HL-60 (cell line): ENCODE measurements at regions not wholly inside any gene's neighbourhood (a gene's known extent, or its start where the extent isn't known, plus 50 kb on each side); places are given as distances from the start of the nearest gene placed in this dataset.

ENCODE experiments used
- DNase-seq, 2 experiments: peaks; one replicate each; pipeline ENCODE4 v3.0.0-alpha.2; 2010 to 2020; ENCODE audit warnings: low read depth in 1 of 2, low spot score in 1 of 2
- H3K27ac ChIP-seq: fragments of 250-450 bp; sonication (Bioruptor Pico); replicated peaks from 2 replicates; pipeline ENCODE4 v1.5.1; 2020; ENCODE audit warnings: mild to moderate bottlenecking, moderate library complexity
- H3K27me3 ChIP-seq: fragments of 250-450 bp; sonication (Bioruptor Pico); 2 replicates; pipeline ENCODE4 v1.5.1; 2021; ENCODE audit warnings: mild to moderate bottlenecking, moderate library complexity; ENCODE audit not compliant: insufficient read depth, poor library complexity, severe bottlenecking
- H3K4me3 ChIP-seq: replicated peaks from 2 replicates; pipeline ENCODE4 v1.5.1; 2011; ENCODE audit warnings: mild to moderate bottlenecking, control low read depth, low read length; ENCODE audit not compliant: insufficient read depth
- GABPA ChIP-seq: IDR thresholded peaks from 2 replicates; pipeline ENCODE4 v1.6.1; 2012; ENCODE audit warnings: low read depth
- POLR2AphosphoS5 ChIP-seq: IDR thresholded peaks from 2 replicates; pipeline ENCODE4 v1.6.1; 2012; ENCODE audit warnings: low read depth
- SPI1 ChIP-seq: IDR thresholded peaks from 2 replicates; pipeline ENCODE4 v1.6.1; 2012; ENCODE audit warnings: low read depth, mild to moderate bottlenecking, borderline replicate concordance
- TF ChIP-seq, protein P1 (sequence below): IDR thresholded peaks from one replicate; pipeline ENCODE4 v1.5.1; 2011; ENCODE audit warnings: low read length, control low read depth, inconsistent platforms; ENCODE audit not compliant: insufficient read depth
- TF ChIP-seq, protein P2 (sequence below): IDR thresholded peaks from 2 replicates; pipeline ENCODE4 v1.6.1; 2012; ENCODE audit warnings: low read depth; ENCODE audit not compliant: insufficient replicate concordance

DNA sequence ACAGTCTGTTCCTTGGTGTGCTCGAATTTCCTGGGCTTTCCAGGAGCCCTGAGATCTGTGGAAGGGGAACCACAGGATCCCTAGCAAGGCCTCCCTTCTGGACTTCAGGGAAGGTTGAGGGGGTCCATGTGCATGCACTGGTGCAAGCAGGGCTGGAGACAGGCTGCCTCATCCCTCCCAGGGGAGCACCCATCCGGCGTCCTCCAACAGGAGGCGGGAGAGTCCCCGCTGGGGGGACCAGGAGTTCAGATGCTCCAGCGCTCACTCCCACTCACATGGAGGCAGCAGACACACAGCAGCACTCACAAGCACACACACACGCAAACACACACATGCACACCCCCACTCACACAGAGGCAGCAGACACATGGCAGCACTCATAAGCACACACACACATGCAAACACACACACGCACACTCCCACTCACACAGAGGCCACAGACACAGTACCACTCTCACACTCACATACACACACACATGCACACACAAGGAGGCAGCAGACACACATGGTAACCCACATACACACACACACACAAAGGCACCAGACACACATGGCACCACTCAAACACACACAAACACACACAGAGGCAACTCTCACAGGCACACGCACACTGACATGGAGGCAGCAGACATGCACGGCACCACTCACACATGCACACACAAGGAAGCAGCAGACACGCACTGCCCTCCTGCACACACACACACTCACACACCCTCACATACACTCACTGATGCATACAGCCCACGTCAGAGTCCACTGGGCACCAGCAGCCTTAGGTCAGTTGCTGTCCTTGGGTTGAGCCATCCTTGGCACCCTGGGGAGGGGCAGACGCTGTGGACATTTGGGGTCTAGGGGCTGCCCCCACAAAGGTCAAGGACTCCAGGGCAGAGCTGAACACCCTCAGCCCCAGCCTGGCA, 247.0 kb upstream of the PPP2R2D start:
- no peak overlapping the region for H3K4me3 ChIP-seq
- peaks cover 7% of the 10 kb centered on the region for H3K27me3 ChIP-seq
- TF ChIP-seq POLR2AphosphoS5, result no peak
- no peak for TF ChIP-seq SPI1
- DNase-seq, result no peak
- no peak overlapping the region for H3K27ac ChIP-seq

DNA sequence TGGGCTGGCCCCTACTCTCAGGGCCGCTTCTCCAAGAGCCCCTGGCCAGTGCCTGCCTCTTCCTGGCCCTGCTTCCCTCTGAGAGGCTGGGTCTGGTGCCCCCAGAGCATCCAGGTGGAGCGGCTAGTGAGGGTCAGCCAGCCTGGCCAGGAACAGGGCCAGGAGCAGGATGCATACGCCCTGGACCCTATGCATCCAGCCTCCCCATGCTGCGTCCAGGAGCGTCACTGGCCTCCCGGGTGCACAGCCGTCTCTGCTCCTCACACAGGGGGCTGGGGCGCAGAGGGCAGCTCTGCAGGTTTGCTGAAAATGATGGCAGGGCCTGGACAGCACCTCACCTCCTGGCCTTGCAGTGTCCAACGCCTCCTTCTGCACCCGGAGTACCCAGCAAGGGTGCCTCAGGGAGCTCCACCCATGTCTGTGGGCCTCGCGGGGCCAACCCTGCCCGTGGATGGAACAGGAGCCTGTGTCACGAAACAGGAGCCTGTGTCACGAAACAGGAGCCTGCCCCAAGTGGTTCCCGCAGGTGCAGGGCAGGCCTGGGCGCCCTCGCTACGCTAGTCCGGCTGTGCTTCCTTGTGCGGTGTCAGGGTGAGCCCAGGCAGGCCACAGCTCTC, 246.2 kb upstream of the PPP2R2D start:
- DNase-seq, result no peak
- Histone ChIP-seq H3K4me3 (no peak overlapping the region), H3K27ac (no peak overlapping the region), H3K27me3 (peaks cover 7% of the 10 kb centered on the region)
- TF ChIP-seq SPI1 (no peak), POLR2AphosphoS5 (no peak), GABPA (no peak)
- TF ChIP-seq, protein P1, sequence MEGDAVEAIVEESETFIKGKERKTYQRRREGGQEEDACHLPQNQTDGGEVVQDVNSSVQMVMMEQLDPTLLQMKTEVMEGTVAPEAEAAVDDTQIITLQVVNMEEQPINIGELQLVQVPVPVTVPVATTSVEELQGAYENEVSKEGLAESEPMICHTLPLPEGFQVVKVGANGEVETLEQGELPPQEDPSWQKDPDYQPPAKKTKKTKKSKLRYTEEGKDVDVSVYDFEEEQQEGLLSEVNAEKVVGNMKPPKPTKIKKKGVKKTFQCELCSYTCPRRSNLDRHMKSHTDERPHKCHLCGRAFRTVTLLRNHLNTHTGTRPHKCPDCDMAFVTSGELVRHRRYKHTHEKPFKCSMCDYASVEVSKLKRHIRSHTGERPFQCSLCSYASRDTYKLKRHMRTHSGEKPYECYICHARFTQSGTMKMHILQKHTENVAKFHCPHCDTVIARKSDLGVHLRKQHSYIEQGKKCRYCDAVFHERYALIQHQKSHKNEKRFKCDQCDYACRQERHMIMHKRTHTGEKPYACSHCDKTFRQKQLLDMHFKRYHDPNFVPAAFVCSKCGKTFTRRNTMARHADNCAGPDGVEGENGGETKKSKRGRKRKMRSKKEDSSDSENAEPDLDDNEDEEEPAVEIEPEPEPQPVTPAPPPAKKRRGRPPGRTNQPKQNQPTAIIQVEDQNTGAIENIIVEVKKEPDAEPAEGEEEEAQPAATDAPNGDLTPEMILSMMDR, result no peak
- TF ChIP-seq, protein P2, sequence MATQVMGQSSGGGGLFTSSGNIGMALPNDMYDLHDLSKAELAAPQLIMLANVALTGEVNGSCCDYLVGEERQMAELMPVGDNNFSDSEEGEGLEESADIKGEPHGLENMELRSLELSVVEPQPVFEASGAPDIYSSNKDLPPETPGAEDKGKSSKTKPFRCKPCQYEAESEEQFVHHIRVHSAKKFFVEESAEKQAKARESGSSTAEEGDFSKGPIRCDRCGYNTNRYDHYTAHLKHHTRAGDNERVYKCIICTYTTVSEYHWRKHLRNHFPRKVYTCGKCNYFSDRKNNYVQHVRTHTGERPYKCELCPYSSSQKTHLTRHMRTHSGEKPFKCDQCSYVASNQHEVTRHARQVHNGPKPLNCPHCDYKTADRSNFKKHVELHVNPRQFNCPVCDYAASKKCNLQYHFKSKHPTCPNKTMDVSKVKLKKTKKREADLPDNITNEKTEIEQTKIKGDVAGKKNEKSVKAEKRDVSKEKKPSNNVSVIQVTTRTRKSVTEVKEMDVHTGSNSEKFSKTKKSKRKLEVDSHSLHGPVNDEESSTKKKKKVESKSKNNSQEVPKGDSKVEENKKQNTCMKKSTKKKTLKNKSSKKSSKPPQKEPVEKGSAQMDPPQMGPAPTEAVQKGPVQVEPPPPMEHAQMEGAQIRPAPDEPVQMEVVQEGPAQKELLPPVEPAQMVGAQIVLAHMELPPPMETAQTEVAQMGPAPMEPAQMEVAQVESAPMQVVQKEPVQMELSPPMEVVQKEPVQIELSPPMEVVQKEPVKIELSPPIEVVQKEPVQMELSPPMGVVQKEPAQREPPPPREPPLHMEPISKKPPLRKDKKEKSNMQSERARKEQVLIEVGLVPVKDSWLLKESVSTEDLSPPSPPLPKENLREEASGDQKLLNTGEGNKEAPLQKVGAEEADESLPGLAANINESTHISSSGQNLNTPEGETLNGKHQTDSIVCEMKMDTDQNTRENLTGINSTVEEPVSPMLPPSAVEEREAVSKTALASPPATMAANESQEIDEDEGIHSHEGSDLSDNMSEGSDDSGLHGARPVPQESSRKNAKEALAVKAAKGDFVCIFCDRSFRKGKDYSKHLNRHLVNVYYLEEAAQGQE, result no peak

DNA sequence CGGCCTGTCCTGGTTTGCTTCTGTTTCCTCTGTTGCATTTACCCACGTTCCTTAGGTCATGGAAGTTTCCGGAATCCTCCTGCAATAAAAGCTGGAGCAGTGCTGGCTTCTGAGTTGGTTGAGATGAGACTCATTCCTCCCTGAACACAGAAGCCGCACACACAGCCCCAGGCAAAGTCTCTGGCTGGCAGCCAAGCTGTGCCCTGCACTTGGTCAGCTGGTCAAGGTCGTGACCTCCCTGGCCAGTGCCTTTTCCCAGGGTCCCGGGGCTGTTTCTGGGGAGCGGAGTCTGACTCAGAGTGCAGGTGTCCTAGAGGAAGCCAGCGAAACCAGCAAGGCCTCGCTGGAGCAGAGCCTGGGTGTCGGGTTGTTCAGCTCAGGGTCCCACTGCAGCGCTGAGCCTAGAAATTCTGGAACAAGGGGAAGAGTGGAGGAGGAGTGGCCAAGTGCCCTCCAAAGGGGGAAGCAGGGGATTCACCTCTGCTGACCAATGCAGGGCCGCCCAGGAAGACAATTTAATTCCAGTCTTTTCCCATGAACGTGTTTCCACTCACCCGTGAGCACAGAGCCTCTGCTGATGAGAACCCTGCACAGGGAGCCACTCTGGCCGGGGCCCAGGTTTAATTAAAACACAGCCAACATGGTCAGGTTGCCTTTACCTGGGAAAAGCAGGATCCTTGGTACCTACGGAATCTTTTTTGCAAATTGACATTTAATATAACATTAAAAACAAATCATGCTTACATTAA, 245.5 kb upstream of the PPP2R2D start:
- no peak overlapping the region for H3K4me3 ChIP-seq
- no peak for TF ChIP-seq GABPA
- TF ChIP-seq, protein P2, result no peak
- no peak for DNase-seq
- H3K27ac ChIP-seq, result no peak overlapping the region
- peaks cover 7% of the 10 kb centered on the region for H3K27me3 ChIP-seq

DNA sequence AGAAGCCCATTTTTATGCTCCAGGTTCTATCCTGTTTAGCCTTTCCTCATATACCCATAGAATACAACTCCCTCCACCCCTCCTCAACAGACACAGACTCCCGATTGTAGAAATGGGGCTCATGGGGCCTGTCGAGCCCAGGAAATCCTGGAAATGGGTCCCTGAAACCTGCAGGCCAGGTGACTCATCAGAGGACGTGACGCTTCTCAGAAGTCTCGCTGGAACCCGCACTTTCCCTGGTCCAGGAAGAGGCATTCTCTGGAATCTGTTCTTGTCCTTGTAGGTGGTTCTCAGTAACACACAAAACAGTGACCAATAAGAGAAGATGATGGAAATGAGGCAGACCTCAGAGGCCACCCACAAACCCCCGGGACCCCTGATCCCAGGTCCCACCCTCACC, 244.8 kb upstream of the PPP2R2D start:
- H3K27me3 ChIP-seq, result peaks cover 7% of the 10 kb centered on the region
- DNase-seq, result no peak

More for the DNA sequence above, 244.8 kb upstream of the PPP2R2D start:
- no peak overlapping the region for H3K27ac ChIP-seq
- H3K4me3 ChIP-seq, result no peak overlapping the region
- TF ChIP-seq POLR2AphosphoS5 (no peak), GABPA (no peak), SPI1 (no peak)
- TF ChIP-seq, protein P1, result no peak
- TF ChIP-seq, protein P2, result no peak
